AG04450 (cell line): ENCODE measurements at regions not wholly inside any gene's neighbourhood (a gene's known extent, or its start where the extent isn't known, plus 50 kb on each side); places are given as distances from the start of the nearest gene placed in this dataset.
"Not testable (repeated sequence)": the region's sequence is repeated elsewhere in the genome, so short reads cannot be mapped to it uniquely, and the experiment has no call there.

Source experiments
- CTCF ChIA-PET: fragments of 300-600, 350-600 bp; formaldehyde crosslinking; extraction: SDS; loops from one replicate; lab custom pipeline; 2022; ENCODE audit warnings: antibody characterized with exemption, inconsistent platforms; lab: Charles Lee
- POLR2A ChIA-PET: fragments of 350-600 bp; formaldehyde crosslinking; extraction: SDS; loops from one replicate; lab custom pipeline; 2021; ENCODE audit warnings: antibody characterized with exemption, inconsistent platforms; lab: Yijun Ruan, JAX
- DNase-seq: peaks from one replicate; pipeline ENCODE4 v3.0.0-alpha.2; 2011; ENCODE audit warnings: low read depth, low spot score
- H3K27ac ChIP-seq: one replicate; pipeline ENCODE4 v1.5.1; 2012; ENCODE audit warnings: low read depth, low read length, control low read depth
- H3K27me3 ChIP-seq: one replicate; pipeline ENCODE4 v1.6.0; 2012; ENCODE audit warnings: low read length; ENCODE audit not compliant: control insufficient read depth, insufficient read depth
- H3K4me3 ChIP-seq: 2 replicates; pipeline ENCODE4 v1.5.1; 2011; ENCODE audit warnings: mild to moderate bottlenecking, low read depth, low read length, control low read depth
- H3K9me3 ChIP-seq: 2 replicates; pipeline ENCODE4 v1.5.1; 2012; ENCODE audit warnings: low read length; ENCODE audit not compliant: control insufficient read depth, insufficient read depth
- TF ChIP-seq, protein P1 (sequence below): IDR thresholded peaks from 2 replicates; pipeline ENCODE4 v1.5.1; 2011; ENCODE audit warnings: low read depth, low read length, control low read depth, inconsistent platforms

GRCh38 chr3:146368882-146369523 is 100.4 kb downstream of the PLSCR2 start:
- Histone ChIP-seq H3K27me3 (no peaks in the 10 kb centered on the region), H3K27ac (no peak overlapping the region), H3K9me3 (no peaks in the 10 kb centered on the region), H3K4me3 (no peak overlapping the region)
- DNase-seq, result no peak
- ChIA-PET POLR2A (no interaction called here), CTCF (no interaction called here)
- TF ChIP-seq, protein P1, sequence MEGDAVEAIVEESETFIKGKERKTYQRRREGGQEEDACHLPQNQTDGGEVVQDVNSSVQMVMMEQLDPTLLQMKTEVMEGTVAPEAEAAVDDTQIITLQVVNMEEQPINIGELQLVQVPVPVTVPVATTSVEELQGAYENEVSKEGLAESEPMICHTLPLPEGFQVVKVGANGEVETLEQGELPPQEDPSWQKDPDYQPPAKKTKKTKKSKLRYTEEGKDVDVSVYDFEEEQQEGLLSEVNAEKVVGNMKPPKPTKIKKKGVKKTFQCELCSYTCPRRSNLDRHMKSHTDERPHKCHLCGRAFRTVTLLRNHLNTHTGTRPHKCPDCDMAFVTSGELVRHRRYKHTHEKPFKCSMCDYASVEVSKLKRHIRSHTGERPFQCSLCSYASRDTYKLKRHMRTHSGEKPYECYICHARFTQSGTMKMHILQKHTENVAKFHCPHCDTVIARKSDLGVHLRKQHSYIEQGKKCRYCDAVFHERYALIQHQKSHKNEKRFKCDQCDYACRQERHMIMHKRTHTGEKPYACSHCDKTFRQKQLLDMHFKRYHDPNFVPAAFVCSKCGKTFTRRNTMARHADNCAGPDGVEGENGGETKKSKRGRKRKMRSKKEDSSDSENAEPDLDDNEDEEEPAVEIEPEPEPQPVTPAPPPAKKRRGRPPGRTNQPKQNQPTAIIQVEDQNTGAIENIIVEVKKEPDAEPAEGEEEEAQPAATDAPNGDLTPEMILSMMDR, result no peak

GRCh38 chr3:146359841-146360240 is 108.9 kb upstream of the PLSCR4 start:
- no peaks in the 10 kb centered on the region for H3K9me3 ChIP-seq
- POLR2A ChIA-PET, result no interaction called here
- no peak overlapping the region for H3K27ac ChIP-seq
- DNase-seq, result no peak
- TF ChIP-seq, protein P1, result no peak
- no peaks in the 10 kb centered on the region for H3K27me3 ChIP-seq
- no peak overlapping the region for H3K4me3 ChIP-seq
- CTCF ChIA-PET, result no interaction called here

- POLR2A ChIA-PET, H3K27me3 ChIP-seq, H3K9me3 ChIP-seq, CTCF ChIA-PET, H3K4me3 ChIP-seq, H3K27ac ChIP-seq, DNase-seq: not testable (repeated sequence)
These were observed 103.5 kb upstream of the PLSCR4 start for GRCh38 chr3:146354421-146354820.

DNA sequence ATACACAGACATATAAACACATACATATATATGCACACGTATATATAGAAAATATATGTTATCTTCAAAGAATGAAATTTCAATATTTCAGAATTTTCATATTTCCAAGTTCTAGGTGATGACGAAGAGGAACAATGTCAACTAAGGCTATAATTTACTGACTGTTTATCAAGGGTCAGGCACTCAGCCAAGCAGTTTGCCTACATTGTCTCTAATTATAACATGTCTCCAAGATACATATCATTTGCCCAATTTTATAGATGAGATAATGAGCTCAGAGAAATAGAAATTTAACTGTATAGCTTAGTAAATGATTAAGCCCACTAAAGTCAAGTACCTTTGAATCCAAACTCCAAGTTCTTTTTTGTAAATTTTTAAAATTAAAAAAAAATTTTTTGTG is 99.9 kb upstream of the PLSCR4 start:
- Histone ChIP-seq H3K4me3 (no peak overlapping the region), H3K27me3 (no peaks in the 10 kb centered on the region), H3K9me3 (no peaks in the 10 kb centered on the region), H3K27ac (no peak overlapping the region)
- ChIA-PET CTCF (no interaction called here), POLR2A (no interaction called here)
- DNase-seq, result no peak
- TF ChIP-seq, protein P1, result no peak

GRCh38 chr3:146345900-146346299 is 95.0 kb upstream of the PLSCR4 start:
- POLR2A ChIA-PET, result no interaction called here
- no peak overlapping the region for H3K27ac ChIP-seq
- H3K4me3 ChIP-seq, result no peak overlapping the region
- DNase-seq, result no peak
- TF ChIP-seq, protein P1, result no peak
- H3K9me3 ChIP-seq, result no peaks in the 10 kb centered on the region
- H3K27me3 ChIP-seq, result no peaks in the 10 kb centered on the region
- CTCF ChIA-PET, result interaction anchor here (0.6 kb wide), 1 partner anchor 898 kb away, joined by 3 read pairs; no protein-coding TSS in a partner anchor
